Peyer's patch (tissue), 4 donors: ENCODE measurements at regions not wholly inside any gene's neighbourhood (a gene's known extent, or its start where the extent isn't known, plus 50 kb on each side); places are given as distances from the start of the nearest gene placed in this dataset.

Source experiments
- POLR2A ChIP-seq, 2 donors: fragments of 450-650 bp; IDR thresholded peaks; one replicate each; pipeline ENCODE4 v1.5.1; 2017; ENCODE audit warnings: antibody characterized with exemption in 2 of 2, mild to moderate bottlenecking in 2 of 2, moderate library complexity in 2 of 2
- TF ChIP-seq, protein P1 (sequence below), 6 experiments: fragments of 450-650 bp in 4 of 6; fragments of 200-600 bp in 2 of 6; sonication (generic) in 1 of 6; IDR thresholded peaks; one replicate each; pipeline ENCODE4 v1.5.1; 2017 to 2019; ENCODE audit warnings: antibody characterized with exemption in 6 of 6, mild to moderate bottlenecking in 3 of 6, moderate library complexity in 1 of 6

DNA sequence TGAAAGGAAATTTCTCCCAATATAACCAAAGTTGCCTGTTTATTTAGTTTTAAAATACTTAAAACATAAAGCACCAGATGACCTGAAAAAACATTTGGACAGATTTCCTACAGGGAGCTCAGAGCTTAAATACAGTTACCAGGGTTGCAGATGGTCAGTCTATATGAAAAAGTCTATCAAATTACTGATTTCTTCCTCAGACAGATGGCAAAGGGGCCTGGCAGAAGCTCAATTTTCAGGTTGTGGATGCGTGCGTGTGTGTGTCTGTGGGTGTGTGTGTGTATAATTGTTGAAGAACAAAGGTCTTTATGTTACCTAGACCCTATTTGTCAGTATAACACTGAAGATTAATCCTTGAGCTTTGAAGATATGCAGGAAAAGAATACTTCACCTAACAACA, 169.4 kb downstream of the MAD2L1 start:
- no peak for TF ChIP-seq POLR2A (IDR thresholded peaks at IDR 0.05)
- TF ChIP-seq, protein P1, sequence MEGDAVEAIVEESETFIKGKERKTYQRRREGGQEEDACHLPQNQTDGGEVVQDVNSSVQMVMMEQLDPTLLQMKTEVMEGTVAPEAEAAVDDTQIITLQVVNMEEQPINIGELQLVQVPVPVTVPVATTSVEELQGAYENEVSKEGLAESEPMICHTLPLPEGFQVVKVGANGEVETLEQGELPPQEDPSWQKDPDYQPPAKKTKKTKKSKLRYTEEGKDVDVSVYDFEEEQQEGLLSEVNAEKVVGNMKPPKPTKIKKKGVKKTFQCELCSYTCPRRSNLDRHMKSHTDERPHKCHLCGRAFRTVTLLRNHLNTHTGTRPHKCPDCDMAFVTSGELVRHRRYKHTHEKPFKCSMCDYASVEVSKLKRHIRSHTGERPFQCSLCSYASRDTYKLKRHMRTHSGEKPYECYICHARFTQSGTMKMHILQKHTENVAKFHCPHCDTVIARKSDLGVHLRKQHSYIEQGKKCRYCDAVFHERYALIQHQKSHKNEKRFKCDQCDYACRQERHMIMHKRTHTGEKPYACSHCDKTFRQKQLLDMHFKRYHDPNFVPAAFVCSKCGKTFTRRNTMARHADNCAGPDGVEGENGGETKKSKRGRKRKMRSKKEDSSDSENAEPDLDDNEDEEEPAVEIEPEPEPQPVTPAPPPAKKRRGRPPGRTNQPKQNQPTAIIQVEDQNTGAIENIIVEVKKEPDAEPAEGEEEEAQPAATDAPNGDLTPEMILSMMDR (IDR thresholded peaks at IDR 0.05), result no peak
